ENCODE measurements at regions not wholly inside any gene's neighbourhood (a gene's known extent, or its start where the extent isn't known, plus 50 kb on each side); places are given as distances from the start of the nearest gene placed in this dataset.

DNA sequence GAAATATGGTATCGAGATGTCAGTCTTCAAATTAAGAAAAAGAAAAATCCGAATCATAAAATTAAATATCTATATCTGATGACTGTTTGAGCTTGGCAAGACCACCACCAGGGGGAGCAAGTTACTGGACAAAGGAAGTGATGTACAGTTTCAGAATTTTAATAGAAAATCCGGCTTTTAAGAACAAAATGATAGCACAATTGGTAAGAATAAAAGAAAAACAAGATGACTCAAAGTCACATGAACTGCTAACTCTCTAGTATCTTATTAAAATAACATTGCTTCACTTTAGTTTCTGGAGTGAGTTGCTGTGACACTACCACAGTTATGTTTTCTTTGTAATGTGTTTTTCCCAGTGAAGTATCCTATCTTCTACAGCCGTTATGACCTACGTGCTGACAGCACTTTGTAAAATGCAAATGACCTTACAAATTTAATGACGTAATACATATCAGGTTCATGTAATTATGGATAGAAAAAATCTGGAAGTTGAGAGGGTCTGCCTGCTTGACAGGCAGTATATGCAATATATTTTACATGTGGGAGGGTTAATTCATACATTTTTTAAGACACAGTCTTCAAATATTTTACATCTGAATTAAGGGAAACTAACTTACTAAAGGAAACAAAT, 405.3 kb upstream of the HS3ST5 start:
- no peak overlapping the region for H3K4me3 Mint-ChIP-seq (ENCODE audit: unreplicated experiment)
- Histone ChIP-seq H3K27ac (ENCODE audit: low read depth, low read length) (peak overlapping the region; percentile 43), H3K4me1 (ENCODE audit: insufficient read depth, low read length) (no peaks in the 10 kb centered on the region), H3K27me3 (ENCODE audit: insufficient read depth, low read length) (no peaks in the 10 kb centered on the region), H3K9ac (ENCODE audit: low read length) (no peak overlapping the region), H3K4me3 (ENCODE audit: insufficient read depth, low read depth, low read length) (no peak overlapping the region), H3K36me3 (ENCODE audit: insufficient read depth, low read length) (no peaks in the 10 kb centered on the region), H3K79me2 (ENCODE audit: insufficient read depth, low read length) (no peaks in the 10 kb centered on the region), H3K9me3 (ENCODE audit: insufficient read depth, low read depth, low read length) (no peaks in the 10 kb centered on the region), H2AFZ (ENCODE audit: low read depth, low read length) (no peak overlapping the region), H4K20me1 (ENCODE audit: insufficient read depth, low read length) (no peaks in the 10 kb centered on the region), H3K4me2 (ENCODE audit: low read length) (no peak overlapping the region)
- DNase-seq (ENCODE audit: low read depth) (peak; percentile 42), FAIRE-seq (no peak)
- no peaks in the 10 kb centered on the region for H3K9me3 Mint-ChIP-seq (ENCODE audit: unreplicated experiment)
- TF ChIP-seq, protein P1, sequence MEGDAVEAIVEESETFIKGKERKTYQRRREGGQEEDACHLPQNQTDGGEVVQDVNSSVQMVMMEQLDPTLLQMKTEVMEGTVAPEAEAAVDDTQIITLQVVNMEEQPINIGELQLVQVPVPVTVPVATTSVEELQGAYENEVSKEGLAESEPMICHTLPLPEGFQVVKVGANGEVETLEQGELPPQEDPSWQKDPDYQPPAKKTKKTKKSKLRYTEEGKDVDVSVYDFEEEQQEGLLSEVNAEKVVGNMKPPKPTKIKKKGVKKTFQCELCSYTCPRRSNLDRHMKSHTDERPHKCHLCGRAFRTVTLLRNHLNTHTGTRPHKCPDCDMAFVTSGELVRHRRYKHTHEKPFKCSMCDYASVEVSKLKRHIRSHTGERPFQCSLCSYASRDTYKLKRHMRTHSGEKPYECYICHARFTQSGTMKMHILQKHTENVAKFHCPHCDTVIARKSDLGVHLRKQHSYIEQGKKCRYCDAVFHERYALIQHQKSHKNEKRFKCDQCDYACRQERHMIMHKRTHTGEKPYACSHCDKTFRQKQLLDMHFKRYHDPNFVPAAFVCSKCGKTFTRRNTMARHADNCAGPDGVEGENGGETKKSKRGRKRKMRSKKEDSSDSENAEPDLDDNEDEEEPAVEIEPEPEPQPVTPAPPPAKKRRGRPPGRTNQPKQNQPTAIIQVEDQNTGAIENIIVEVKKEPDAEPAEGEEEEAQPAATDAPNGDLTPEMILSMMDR (IDR thresholded peaks at IDR 0.05; ENCODE audit: insufficient read depth, low read depth, low read length): peak; percentile 89
- TF ChIP-seq EZH2 (IDR thresholded peaks at IDR 0.05; ENCODE audit: insufficient read depth, low read length): no peak
- peaks cover 4% of the 10 kb centered on the region for H3K4me1 Mint-ChIP-seq (ENCODE audit: low read depth, unreplicated experiment)
- H3K27ac Mint-ChIP-seq (ENCODE audit: unreplicated experiment): peak overlapping the region; percentile 77
- no peaks in the 10 kb centered on the region for H3K27me3 Mint-ChIP-seq (ENCODE audit: low read depth, unreplicated experiment)
- H3K36me3 Mint-ChIP-seq (ENCODE audit: low read depth, unreplicated experiment): no peaks in the 10 kb centered on the region

DNA sequence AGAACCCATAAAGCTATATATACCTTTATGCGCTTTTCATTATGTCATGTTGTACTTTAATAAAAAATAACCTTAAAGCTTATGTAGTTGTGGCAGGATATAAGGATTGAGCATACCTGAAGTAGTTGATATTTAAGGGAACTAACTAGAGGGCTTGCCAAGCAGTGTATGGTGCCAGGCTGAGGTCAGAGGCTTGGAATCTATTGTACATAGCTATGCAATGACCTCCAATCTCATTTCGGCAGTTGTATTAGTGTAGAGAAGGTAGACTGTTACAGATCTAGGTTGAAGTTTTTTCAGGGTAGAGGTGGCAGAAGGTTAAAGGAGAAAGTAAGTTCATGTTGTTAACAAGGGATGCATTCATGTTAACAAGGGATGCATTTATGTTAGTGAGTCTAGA, 397.7 kb upstream of the HS3ST5 start:
- Histone ChIP-seq H3K4me3 (ENCODE audit: insufficient read depth, low read depth, low read length) (no peak overlapping the region), H4K20me1 (ENCODE audit: insufficient read depth, low read length) (no peaks in the 10 kb centered on the region), H3K36me3 (ENCODE audit: insufficient read depth, low read length) (no peaks in the 10 kb centered on the region), H3K9ac (ENCODE audit: low read length) (no peak overlapping the region), H3K9me3 (ENCODE audit: insufficient read depth, low read depth, low read length) (no peaks in the 10 kb centered on the region), H3K4me2 (ENCODE audit: low read length) (peak overlapping the region; percentile 1), H3K79me2 (ENCODE audit: insufficient read depth, low read length) (no peaks in the 10 kb centered on the region), H3K27me3 (ENCODE audit: insufficient read depth, low read length) (no peaks in the 10 kb centered on the region), H3K27ac (ENCODE audit: low read depth, low read length) (no peak overlapping the region), H3K4me1 (ENCODE audit: insufficient read depth, low read length) (no peaks in the 10 kb centered on the region), H2AFZ (ENCODE audit: low read depth, low read length) (no peak overlapping the region)
- no peak for FAIRE-seq
- no peak overlapping the region for H3K4me3 Mint-ChIP-seq (ENCODE audit: unreplicated experiment)
- peak; percentile 30 for DNase-seq (ENCODE audit: low read depth)
- no peaks in the 10 kb centered on the region for H3K9me3 Mint-ChIP-seq (ENCODE audit: unreplicated experiment)
- H3K36me3 Mint-ChIP-seq (ENCODE audit: low read depth, unreplicated experiment): no peaks in the 10 kb centered on the region
- H3K27me3 Mint-ChIP-seq (ENCODE audit: low read depth, unreplicated experiment): no peaks in the 10 kb centered on the region
- TF ChIP-seq, protein P1 (IDR thresholded peaks at IDR 0.05; ENCODE audit: insufficient read depth, low read depth, low read length): no peak
- TF ChIP-seq EZH2 (IDR thresholded peaks at IDR 0.05; ENCODE audit: insufficient read depth, low read length): no peak
- no peak overlapping the region for H3K27ac Mint-ChIP-seq (ENCODE audit: unreplicated experiment)
- H3K4me1 Mint-ChIP-seq (ENCODE audit: low read depth, unreplicated experiment): peaks cover 6% of the 10 kb centered on the region

- Histone ChIP-seq H3K4me1 (ENCODE audit: insufficient read depth, low read length) (no peaks in the 10 kb centered on the region), H2AFZ (ENCODE audit: low read depth, low read length) (no peak overlapping the region), H3K9me3 (ENCODE audit: insufficient read depth, low read depth, low read length) (no peaks in the 10 kb centered on the region), H3K9ac (ENCODE audit: low read length) (no peak overlapping the region), H3K79me2 (ENCODE audit: insufficient read depth, low read length) (no peaks in the 10 kb centered on the region), H3K27me3 (ENCODE audit: insufficient read depth, low read length) (no peaks in the 10 kb centered on the region), H4K20me1 (ENCODE audit: insufficient read depth, low read length) (no peaks in the 10 kb centered on the region), H3K27ac (ENCODE audit: low read depth, low read length) (no peak overlapping the region), H3K36me3 (ENCODE audit: insufficient read depth, low read length) (no peaks in the 10 kb centered on the region), H3K4me2 (ENCODE audit: low read length) (no peak overlapping the region), H3K4me3 (ENCODE audit: insufficient read depth, low read depth, low read length) (no peak overlapping the region)
- TF ChIP-seq, protein P1 (IDR thresholded peaks at IDR 0.05; ENCODE audit: insufficient read depth, low read depth, low read length): no peak
- TF ChIP-seq EZH2 (IDR thresholded peaks at IDR 0.05; ENCODE audit: insufficient read depth, low read length): no peak
- Mint-ChIP-seq H3K27ac (ENCODE audit: unreplicated experiment) (no peak overlapping the region), H3K4me3 (ENCODE audit: unreplicated experiment) (no peak overlapping the region), H3K36me3 (ENCODE audit: low read depth, unreplicated experiment) (no peaks in the 10 kb centered on the region), H3K9me3 (ENCODE audit: unreplicated experiment) (no peaks in the 10 kb centered on the region), H3K4me1 (ENCODE audit: low read depth, unreplicated experiment) (peaks cover 15% of the 10 kb centered on the region), H3K27me3 (ENCODE audit: low read depth, unreplicated experiment) (no peaks in the 10 kb centered on the region)
- DNase-seq (ENCODE audit: low read depth) (no peak), FAIRE-seq (no peak)
These were observed 396.8 kb upstream of the HS3ST5 start for GRCh38 chr6:114739656-114740055.

Measured in astrocyte (in vitro differentiated cells and primary cell).